Activated CD4-positive, CD25-positive, alpha-beta regulatory T cell (primary cell): ENCODE measurements at regions not wholly inside any gene's neighbourhood (a gene's known extent, or its start where the extent isn't known, plus 50 kb on each side); places are given as distances from the start of the nearest gene placed in this dataset.

Source experiments
- DNase-seq, 4 experiments: peaks; one replicate each; lab custom pipeline; 2025; lab: John Stamatoyannopoulos, UW

- no peak for DNase-seq
Observed at GRCh38 chr1:34270181-34270580, 93.5 kb downstream of the C1orf94 start.

DNA sequence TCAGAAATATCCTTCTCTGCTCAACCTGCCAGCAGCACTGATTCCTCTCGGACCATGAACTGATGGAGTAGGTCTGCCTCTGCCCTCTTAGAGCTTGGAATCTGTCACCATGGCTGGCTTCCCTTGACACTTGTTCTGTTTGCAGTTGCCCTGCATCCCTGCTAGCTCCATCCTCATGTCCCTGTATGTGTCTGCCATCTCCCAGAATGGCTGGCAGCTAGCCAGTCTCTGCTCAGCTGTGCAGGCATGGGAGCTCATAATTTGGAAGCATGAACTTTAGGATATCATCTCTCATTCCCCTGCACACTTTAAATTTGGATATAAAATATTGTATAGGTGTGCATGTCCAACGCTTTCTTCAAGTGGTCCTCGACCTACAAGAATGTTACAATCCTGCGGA lies 95.4 kb downstream of the C1orf94 start:
- DNase-seq: no peak

DNA sequence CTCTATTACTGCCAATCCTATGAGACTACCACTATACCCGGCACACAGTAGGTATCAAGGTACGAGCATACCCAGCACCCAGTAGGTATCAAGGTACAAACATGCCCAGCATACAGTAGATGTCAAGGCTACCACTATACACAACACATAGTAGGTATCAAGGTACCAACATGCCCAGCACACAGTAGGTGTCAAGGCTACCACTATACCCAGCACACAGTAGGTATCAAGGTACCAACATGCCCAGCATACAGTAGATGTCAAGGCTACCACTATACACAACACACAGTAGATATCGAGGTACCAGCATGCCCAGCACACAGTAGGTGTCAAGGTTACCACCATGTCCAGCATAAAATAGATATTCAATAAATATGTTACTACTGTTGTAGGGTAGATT lies 98.4 kb downstream of the C1orf94 start:
- DNase-seq: no peak

DNA sequence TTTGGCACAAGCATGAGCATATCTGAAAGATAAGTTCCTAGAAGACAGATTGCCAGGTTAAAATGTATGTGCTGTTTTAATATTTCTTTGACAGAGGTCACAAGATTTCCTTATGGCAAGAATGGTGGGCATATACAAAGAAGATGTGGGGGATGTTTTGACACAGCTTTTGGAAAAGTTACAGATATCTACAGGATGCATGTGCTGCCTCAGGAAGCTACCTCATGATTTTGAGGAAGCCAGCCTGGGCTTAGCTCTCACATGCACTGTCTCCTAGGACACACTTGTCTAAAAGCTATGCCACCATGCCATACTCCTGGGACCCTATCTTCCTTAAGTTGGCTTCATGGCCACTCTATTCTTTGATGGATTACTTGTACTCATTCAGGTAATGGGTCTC lies 99.9 kb downstream of the C1orf94 start:
- DNase-seq: no peak

DNA sequence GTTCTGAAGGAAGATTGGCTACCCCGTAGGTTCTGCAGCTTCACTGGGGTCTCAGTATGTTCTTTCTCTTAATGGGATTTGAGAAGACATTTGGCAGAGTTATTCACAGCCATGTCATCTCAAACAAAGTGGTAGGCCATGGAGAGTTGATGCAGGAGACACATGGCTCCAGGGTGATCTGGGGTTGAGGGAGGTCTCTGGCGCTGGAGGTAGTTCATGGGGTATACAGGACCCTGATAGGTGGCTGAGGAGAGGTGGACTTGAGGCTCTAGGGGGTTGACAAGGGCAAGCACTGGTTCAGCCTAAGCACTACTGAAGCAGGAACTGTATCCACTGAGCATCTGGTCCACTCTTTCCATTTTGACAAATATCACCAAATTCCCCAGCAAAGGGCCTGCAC lies 100.4 kb downstream of the C1orf94 start:
- DNase-seq: no peak

DNA sequence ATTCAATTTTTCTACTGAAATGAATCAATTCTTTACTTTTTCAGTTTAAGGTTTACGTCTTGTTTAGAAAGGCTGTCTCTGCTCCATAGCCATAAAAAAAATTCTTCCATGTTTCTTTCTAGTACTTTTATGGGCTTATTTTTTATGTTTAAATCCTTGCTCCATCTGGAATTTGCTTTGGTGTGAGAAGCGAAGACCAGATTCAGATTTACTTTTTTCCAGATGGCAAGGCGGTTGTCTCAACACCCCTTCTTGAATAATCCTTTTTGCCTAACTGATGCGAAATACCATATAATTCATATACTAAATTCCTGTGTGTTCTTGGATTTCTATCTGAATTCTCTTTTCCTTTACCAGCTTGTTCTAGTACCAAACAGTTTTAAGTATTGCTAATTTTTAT lies 101.5 kb downstream of the C1orf94 start:
- DNase-seq: no peak

GRCh38 chr1:34279971-34280370 lies 103.3 kb downstream of the C1orf94 start:
- DNase-seq: no peak

DNA sequence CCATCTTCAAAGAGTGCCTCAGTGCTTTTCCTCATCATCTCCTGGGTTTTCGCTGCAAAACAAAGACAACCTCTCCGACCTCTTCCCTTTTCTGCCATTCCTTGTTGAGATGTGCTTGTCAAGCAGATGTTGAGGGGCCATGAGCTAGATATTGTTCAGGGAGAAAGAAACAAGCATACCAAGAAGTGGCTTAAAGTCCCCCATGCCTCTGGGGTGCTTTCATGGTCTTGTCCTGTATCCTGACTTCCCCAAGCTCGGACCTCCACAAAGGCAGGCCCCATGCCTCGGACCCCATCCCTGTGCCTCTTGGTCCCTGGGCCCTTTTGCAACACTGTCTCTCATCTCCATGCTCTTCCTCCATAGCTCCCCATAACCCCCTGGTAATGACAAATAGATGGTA lies 103.8 kb downstream of the C1orf94 start:
- DNase-seq: no peak

DNA sequence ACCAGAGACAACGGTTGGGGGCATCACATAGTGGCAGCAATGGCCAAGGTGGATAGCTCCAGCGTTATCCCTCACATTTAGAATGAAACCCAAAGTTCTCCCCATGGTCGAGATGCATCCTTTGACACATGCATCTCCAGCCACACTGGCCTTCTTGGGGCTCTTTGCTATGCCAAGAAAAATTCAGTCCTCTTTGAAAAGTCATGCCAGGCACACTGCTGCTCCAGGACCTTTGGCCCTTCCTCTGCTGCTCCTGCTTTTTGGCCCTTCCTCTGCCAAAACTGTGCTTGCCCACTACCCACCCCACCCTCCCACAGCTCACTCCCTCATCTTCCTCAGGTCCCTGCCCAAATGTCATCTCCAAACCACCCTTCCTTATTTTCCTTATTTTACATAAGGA lies 106.4 kb downstream of the C1orf94 start:
- no peak for DNase-seq

GRCh38 chr1:34286511-34286910 lies 109.8 kb downstream of the C1orf94 start:
- DNase-seq: no peak

GRCh38 chr1:34290831-34291230 lies 114.1 kb downstream of the C1orf94 start:
- no peak for DNase-seq

GRCh38 chr1:34292472-34292871 lies 115.8 kb downstream of the C1orf94 start:
- DNase-seq: no peak

- DNase-seq: no peak
Observed at GRCh38 chr1:34296059-34296458, 119.4 kb downstream of the C1orf94 start.

DNA sequence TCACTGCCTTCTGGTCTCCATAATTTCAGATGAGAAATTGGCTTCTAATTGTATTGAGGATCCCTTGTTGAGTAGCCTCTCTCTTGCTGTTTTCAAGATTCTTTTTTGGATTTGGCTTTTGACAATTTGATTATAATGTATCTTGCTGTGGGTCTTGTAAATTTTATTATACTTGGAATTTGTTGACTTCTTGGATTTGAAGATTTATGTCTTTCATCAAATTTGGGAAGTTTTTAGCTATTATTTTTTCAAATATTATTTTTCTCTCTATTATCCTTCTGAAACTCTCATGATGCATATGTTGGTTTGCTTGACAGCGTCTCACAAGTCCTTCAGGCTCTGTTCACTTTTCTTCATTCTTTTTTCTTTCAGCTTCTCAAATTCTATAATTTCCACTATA lies 126.1 kb downstream of the C1orf94 start:
- no peak for DNase-seq

DNA sequence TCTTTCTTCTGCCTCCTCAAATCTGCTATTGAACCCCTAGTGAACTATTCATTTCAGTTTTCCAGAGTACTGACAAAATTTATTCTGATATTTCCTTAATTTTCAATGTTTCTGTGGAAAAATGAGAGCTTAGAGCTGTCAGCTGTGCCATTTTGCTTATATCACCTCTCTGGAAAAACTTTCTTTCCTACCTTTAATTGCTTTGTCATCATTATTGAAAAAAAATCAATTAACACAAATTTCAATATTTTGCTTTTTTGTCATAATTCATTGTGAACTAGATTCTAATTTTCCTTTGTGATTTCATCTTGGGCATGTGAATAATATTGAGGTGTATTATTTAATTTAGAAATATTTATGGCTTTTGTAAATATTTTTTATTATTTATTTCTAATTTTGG lies 126.5 kb downstream of the C1orf94 start:
- no peak for DNase-seq

DNA sequence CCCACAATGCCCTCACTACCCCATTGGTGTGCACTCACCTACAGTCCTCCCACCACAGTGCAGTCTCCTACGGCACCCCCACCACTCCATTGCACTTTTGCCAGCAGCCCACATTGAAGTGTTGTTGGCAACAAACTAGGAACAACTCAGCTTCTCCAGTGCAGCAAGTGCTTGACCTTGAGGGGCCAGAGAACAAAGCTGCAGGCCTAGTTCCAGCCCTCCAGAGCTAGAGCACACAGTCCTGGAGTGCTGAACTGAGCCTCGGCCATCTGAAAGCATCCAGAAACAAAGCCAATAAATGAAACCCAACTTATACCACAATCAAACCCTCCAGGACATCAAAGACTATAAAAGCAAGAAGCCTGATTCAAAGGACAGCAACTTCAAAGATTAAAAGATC lies 129.9 kb downstream of the C1orf94 start:
- no peak for DNase-seq

GRCh38 chr1:34312359-34312758 lies 135.7 kb downstream of the C1orf94 start:
- DNase-seq: no peak

GRCh38 chr1:34315974-34316373 lies 139.3 kb downstream of the C1orf94 start:
- no peak for DNase-seq

- no peak for DNase-seq
Observed at GRCh38 chr1:34316773-34317172, 140.1 kb downstream of the C1orf94 start.

DNA sequence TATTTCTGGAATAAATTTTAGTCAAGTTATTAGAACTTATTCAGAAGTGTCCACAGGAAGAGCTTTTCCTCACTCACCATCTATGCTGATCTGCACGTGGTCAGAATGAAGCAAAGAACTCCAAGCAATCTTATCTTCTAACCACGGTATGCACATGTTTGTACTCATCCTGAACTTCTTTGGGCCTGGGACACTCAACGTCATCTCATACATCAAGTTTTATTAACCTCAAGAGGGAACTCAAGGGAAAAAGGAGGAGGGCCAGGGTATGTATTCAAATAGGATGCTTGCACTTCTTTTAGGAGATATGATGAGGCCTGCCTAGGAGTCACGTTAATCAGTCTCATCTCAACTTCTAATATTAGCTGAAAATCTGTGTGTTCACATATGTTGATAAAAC lies 142.5 kb downstream of the C1orf94 start:
- DNase-seq: no peak

- DNase-seq: no peak
Observed at GRCh38 chr1:34320053-34320669, 143.5 kb downstream of the C1orf94 start.

DNA sequence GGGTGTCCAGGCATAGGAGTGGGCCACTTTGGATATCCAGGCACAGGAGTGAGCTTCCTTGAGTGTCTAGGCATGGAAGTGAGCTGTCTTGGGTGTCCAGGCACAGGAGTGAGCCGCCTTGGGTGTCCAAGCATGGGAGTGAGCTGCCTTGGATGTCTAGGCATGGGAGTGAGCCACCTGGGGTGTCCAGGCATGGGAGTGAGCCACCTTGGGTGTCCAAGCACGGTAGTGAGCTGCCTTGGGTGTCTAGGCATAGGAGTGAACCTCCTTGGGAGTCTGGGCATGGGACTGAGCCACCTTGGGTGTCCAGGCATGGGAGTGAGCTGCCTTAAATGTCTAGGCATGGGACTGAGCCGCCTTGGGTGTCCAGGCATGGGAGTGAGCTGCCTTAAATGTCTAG lies 146.3 kb downstream of the C1orf94 start:
- no peak for DNase-seq

GRCh38 chr1:34324879-34325440 lies 148.3 kb downstream of the C1orf94 start:
- DNase-seq: no peak

- DNase-seq: no peak
Observed at GRCh38 chr1:34328281-34328799, 151.6 kb downstream of the C1orf94 start.
